ENCODE measurements at regions not wholly inside any gene's neighbourhood (a gene's known extent, or its start where the extent isn't known, plus 50 kb on each side); places are given as distances from the start of the nearest gene placed in this dataset.

DNA sequence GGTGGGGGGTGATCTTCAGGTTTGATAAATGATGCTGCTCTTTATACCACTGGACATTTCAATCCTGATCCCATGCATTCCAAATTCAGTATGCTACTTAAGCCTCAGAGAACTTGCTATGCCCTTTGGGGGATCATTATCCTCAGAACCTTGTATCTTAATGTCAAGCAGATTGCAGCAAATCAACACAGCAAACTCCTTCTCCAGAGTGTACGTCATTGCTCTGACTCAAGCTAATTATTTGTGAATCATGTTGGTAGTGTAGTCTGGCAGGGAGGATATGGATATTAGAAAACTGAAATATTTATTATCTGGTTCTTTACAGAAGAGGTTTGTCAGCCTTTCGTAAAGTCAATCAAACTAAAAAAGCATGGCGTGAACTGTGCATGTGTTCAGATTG, 562.5 kb upstream of the FAM98A start:
- Histone ChIP-seq H3K4me2 (ENCODE audit: low read depth, low read length, poor library complexity, severe bottlenecking) (no peak overlapping the region), H3K27ac (ENCODE audit: low read depth, low read length) (no peak overlapping the region), H3K4me3 (ENCODE audit: insufficient read depth, low read length, poor library complexity, severe bottlenecking) (no peak overlapping the region), H3K36me3 (ENCODE audit: low read length) (no peaks in the 10 kb centered on the region), H3F3A (ENCODE audit: insufficient read depth) (no peaks in the 10 kb centered on the region), H3K9me3 (ENCODE audit: insufficient read depth, low read length) (no peaks in the 10 kb centered on the region), H2AFZ (ENCODE audit: low read depth, low read length, severe bottlenecking) (no peak overlapping the region), H4K20me1 (ENCODE audit: low read depth, low read length) (no peaks in the 10 kb centered on the region), H3K79me2 (ENCODE audit: insufficient read depth, low read length) (no peaks in the 10 kb centered on the region), H3K9me2 (replicated peaks; ENCODE audit: insufficient read depth, low read length) (no peaks in the 10 kb centered on the region), H3K27me3 (ENCODE audit: low read length) (no peaks in the 10 kb centered on the region), H3K9ac (ENCODE audit: low read length) (no peak overlapping the region)
- TF ChIP-seq EZH2phosphoT487 (conservative IDR thresholded peaks at IDR 0.05; ENCODE audit: low read length), result no peak
- TF ChIP-seq, protein P1, sequence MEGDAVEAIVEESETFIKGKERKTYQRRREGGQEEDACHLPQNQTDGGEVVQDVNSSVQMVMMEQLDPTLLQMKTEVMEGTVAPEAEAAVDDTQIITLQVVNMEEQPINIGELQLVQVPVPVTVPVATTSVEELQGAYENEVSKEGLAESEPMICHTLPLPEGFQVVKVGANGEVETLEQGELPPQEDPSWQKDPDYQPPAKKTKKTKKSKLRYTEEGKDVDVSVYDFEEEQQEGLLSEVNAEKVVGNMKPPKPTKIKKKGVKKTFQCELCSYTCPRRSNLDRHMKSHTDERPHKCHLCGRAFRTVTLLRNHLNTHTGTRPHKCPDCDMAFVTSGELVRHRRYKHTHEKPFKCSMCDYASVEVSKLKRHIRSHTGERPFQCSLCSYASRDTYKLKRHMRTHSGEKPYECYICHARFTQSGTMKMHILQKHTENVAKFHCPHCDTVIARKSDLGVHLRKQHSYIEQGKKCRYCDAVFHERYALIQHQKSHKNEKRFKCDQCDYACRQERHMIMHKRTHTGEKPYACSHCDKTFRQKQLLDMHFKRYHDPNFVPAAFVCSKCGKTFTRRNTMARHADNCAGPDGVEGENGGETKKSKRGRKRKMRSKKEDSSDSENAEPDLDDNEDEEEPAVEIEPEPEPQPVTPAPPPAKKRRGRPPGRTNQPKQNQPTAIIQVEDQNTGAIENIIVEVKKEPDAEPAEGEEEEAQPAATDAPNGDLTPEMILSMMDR (IDR thresholded peaks at IDR 0.05; ENCODE audit: insufficient read depth, low read length, poor library complexity, severe bottlenecking), result no peak

GRCh38 chr2:34159901-34160300, 560.8 kb upstream of the FAM98A start:
- TF ChIP-seq, protein P1 (IDR thresholded peaks at IDR 0.05; ENCODE audit: insufficient read depth, low read length, poor library complexity, severe bottlenecking), result no peak
- no peak for TF ChIP-seq EZH2phosphoT487 (conservative IDR thresholded peaks at IDR 0.05; ENCODE audit: low read length)
- Histone ChIP-seq H3K4me2 (ENCODE audit: low read depth, low read length, poor library complexity, severe bottlenecking) (no peak overlapping the region), H3K9me3 (ENCODE audit: insufficient read depth, low read length) (no peaks in the 10 kb centered on the region)

DNA sequence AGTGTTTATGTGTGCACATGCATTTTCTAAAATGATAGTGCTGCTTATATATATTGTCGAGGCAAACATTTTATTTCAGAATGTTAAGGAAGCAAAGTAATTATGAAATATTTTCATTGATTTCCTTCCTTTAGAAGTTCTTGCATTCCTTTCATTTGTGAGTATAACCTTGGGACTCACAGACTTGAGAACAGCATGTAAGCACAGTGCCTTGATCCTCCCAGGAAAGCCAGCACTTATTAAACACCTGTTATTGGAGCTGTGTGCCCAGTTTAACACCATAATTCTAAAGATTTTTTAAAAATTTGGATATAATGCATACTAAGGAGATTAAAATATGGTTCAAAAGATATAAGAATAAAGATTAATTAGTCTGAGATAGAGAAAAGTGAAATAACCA, 554.4 kb upstream of the FAM98A start:
- no peaks in the 10 kb centered on the region for H3K36me3 ChIP-seq (ENCODE audit: low read length)

More at GRCh38 chr2:34159901-34160300, 560.8 kb upstream of the FAM98A start:
- Histone ChIP-seq H3F3A (ENCODE audit: insufficient read depth) (no peaks in the 10 kb centered on the region), H3K4me3 (ENCODE audit: insufficient read depth, low read length, poor library complexity, severe bottlenecking) (no peak overlapping the region), H3K9me2 (replicated peaks; ENCODE audit: insufficient read depth, low read length) (no peaks in the 10 kb centered on the region), H4K20me1 (ENCODE audit: low read depth, low read length) (no peaks in the 10 kb centered on the region), H3K27me3 (ENCODE audit: low read length) (no peaks in the 10 kb centered on the region), H3K36me3 (ENCODE audit: low read length) (no peaks in the 10 kb centered on the region), H3K27ac (ENCODE audit: low read depth, low read length) (no peak overlapping the region), H3K79me2 (ENCODE audit: insufficient read depth, low read length) (no peaks in the 10 kb centered on the region), H2AFZ (ENCODE audit: low read depth, low read length, severe bottlenecking) (no peak overlapping the region), H3K9ac (ENCODE audit: low read length) (no peak overlapping the region)

More for the DNA sequence above, 554.4 kb upstream of the FAM98A start:
- no peak overlapping the region for H2AFZ ChIP-seq (ENCODE audit: low read depth, low read length, severe bottlenecking)
- no peaks in the 10 kb centered on the region for H4K20me1 ChIP-seq (ENCODE audit: low read depth, low read length)
- H3K4me3 ChIP-seq (ENCODE audit: insufficient read depth, low read length, poor library complexity, severe bottlenecking), result no peak overlapping the region
- H3K9me2 ChIP-seq (replicated peaks; ENCODE audit: insufficient read depth, low read length), result no peaks in the 10 kb centered on the region
- H3K9me3 ChIP-seq (ENCODE audit: insufficient read depth, low read length), result no peaks in the 10 kb centered on the region
- H3K27me3 ChIP-seq (ENCODE audit: low read length), result no peaks in the 10 kb centered on the region
- H3F3A ChIP-seq (ENCODE audit: insufficient read depth), result no peaks in the 10 kb centered on the region
- H3K79me2 ChIP-seq (ENCODE audit: insufficient read depth, low read length), result no peaks in the 10 kb centered on the region
- TF ChIP-seq, protein P1 (IDR thresholded peaks at IDR 0.05; ENCODE audit: insufficient read depth, low read length, poor library complexity, severe bottlenecking), result no peak
- no peak for TF ChIP-seq EZH2phosphoT487 (conservative IDR thresholded peaks at IDR 0.05; ENCODE audit: low read length)
- no peak overlapping the region for H3K9ac ChIP-seq (ENCODE audit: low read length)
- H3K4me2 ChIP-seq (ENCODE audit: low read depth, low read length, poor library complexity, severe bottlenecking), result no peak overlapping the region
- no peak overlapping the region for H3K27ac ChIP-seq (ENCODE audit: low read depth, low read length)

Data from SU-DHL-6 (cell line).